ENCODE measurements at regions not wholly inside any gene's neighbourhood (a gene's known extent, or its start where the extent isn't known, plus 50 kb on each side); places are given as distances from the start of the nearest gene placed in this dataset.

GRCh38 chr6:12525276-12525675, 191.3 kb upstream of the PHACTR1 start:
- TF ChIP-seq CTCF (IDR thresholded peaks at IDR 0.05), result no peak
- TF ChIP-seq POLR2A (IDR thresholded peaks at IDR 0.05), result no peak

Data from testis (tissue), 2 donors.